NCI-H1092 treated with DMSO at 0.1 percent for 48 hours (cell line): ENCODE measurements at regions not wholly inside any gene's neighbourhood (a gene's known extent, or its start where the extent isn't known, plus 50 kb on each side); places are given as distances from the start of the nearest gene placed in this dataset.

ENCODE experiments used
- DNase-seq: peaks from one replicate; lab custom pipeline; 2025; lab: John Stamatoyannopoulos, UW

DNA sequence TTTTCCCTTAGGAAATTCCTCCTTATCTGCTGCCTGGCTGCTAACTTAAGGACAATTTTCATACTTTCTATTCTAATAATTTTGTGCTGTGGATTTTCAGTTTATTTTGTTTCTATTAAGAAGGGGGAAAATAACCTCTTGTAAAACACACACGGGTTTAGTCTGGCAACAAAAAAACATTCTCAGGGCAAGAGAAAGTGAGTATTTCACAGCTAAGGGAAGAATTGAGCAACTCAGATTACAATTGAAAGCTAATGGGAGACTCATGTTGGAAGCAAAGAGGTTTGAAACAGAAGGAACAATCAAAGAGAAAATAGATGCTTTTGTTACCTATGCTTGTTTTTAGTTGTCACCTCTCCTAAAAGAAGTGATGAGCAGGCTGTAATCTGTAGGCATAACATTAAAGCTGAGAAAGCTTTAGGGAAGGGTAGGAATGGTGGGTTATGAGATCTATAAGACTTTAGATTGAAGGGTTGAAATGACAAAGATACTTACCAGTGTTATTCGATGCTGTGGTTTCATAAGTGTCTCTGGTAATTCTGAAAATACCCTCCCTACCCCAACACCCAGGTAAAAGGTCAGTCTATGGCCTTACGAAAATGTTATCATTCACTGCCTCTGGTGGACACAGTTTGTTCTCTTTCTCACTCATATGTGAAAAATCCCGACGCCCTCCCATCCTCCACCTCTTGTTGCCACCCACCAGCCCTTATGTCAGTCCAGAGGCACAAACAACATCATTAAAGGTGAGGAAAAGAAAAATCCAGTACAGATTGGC is 510.9 kb downstream of the TXNL1 start:
- DNase-seq, result no peak

DNA sequence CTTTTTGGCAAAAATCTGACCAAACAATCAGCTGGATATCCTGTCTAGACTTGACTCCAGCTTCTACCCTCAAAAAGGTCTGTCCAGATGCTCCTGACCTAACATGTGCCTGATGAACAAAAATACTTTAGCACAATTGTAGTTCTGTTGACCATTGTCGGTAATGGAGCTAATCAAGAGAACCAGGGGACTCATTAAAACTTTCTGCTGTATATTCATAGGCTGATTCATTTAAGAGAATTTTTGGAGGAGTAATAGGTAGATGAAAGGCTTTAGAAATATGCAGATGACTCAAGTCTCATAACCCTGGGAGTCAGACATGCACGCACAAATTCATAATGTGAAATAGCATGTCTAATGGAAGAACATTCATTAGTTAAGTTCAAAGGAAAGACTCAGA is 514.2 kb downstream of the TXNL1 start:
- DNase-seq, result no peak

DNA sequence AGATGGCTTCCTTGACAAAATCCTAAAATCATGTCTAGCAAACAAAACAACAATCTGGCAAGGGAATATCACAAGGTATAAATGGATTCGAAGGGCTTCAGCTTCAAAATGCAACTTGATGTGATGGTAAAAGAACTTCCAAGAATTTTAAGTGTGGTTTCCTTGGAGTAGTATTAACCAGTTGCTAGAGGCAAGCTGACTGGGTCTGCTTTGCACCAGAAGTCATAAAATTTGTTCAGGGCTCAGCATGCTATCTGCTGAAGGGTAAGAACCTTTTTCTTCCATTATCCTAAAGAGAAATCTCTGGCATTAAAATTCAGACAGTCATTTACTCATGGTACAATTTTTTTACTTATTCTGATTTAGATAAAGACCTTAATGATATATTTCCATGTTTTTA is 516.7 kb downstream of the TXNL1 start:
- no peak for DNase-seq

DNA sequence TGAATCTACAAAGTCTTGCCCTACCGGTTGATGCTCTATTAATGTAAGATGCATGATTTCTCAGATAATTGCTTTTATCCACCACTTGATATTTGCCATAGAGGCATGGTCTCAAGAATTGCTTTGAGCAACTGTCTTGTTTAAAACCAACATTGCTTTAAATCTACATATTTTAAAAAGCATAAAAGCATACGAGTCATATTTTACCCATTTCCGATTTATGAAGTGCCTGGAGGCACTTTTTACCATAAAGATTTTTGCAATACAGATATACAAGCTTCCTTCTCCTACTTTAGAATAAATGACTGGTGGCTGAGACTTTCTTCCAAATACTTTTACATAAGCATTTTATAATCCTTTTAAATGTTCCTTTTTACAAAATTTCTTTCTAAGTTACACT is 517.6 kb downstream of the TXNL1 start:
- no peak for DNase-seq

DNA sequence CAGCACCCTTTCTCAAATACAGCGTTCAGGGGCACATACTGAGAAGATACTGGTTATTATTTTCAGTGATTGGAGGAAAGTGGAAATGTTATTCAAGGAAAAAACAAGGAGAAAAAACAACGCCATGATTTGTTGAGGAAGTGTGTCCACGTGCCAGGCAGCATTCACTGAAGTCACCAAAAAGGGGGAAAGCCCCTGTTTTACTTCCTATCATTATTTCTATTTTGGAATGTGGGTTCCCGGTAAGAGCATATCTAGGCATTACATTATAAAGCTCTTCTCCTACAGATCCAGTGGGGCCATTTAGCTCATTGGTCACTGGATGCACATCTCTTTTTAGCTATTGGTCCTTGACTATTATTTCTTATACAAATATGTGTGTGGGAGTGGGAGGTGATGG is 518.7 kb downstream of the TXNL1 start:
- no peak for DNase-seq

DNA sequence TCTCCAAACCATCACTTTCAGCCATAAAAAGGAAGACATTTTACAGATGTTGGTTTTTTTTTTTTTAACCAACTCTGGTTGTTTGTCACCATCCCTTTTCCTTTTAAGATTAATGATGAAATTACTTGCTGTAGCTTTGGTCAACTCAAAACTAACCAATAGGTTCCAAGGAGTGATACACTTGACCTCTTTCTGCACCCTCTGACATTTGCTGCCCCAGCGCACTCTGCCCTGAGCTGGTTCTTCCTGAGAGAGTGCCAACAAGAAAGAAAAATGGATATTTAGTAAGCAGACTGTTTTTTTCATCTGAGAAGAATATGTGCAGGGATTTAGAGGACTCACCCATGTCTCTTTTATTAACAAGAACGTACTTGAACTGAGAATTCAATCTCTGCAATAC is 520.0 kb downstream of the TXNL1 start:
- no peak for DNase-seq

DNA sequence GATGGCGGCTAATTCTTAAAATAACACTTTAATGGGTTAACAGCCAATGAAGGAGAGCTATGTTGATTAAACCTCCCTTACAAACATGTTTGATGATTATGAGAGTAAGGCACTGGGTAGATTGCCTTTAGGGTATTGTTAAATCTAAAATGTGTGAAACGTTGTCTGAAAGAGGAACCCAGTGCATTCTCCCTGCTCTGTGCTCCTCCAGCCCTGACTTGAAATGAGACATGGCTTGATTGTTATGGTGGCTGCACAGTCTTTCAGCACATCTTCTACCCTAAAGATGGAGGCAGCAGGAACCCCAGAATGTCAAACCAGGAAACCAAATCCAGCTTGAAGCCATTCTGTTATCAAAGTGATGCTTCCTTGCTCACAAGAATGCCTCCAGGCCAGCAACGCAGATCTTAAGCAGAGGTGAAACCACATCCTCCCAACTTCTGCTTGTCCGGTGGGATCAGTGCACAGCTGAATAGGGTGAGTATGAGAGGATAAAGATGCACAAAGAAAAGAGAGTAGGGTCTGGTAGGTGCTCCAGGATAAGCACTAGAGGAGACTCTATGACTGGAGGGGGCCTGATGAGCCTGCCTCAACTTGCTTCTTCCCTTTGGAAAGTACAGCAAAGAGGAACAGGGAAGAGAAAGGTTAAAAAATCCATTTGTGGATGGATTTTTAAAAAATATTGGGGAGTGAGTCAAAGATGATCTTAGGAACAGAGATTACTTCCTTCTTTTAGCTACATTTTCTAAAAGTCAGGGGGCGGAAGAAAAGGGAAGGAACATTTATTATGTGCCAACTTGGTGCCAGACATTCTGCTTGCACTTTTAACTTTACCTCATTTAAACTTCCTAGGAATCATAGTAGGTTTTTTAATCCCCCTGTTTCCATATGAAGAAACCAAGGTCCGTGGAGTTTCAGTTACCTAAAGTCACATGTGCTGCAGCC is 523.0 kb downstream of the TXNL1 start:
- no peak for DNase-seq

DNA sequence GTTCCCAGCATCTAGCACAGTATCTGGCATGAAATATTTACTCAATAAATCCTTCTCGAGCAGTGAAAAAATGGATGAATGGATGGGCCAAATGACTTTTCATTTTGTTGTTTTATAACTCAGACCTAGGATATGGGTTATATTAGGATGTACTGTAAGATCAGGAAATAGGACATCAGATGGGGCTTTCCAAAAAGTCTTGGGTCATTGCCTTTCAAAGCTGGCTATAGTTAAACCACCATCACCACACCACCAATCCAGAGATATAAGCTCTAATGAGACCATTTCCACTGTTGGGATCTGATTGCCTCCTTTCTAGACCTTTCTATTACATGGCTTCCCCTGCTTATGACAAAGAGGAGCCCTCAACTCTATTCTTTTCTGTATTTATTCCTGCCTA is 525.0 kb upstream of the TCF4 start:
- DNase-seq, result no peak

DNA sequence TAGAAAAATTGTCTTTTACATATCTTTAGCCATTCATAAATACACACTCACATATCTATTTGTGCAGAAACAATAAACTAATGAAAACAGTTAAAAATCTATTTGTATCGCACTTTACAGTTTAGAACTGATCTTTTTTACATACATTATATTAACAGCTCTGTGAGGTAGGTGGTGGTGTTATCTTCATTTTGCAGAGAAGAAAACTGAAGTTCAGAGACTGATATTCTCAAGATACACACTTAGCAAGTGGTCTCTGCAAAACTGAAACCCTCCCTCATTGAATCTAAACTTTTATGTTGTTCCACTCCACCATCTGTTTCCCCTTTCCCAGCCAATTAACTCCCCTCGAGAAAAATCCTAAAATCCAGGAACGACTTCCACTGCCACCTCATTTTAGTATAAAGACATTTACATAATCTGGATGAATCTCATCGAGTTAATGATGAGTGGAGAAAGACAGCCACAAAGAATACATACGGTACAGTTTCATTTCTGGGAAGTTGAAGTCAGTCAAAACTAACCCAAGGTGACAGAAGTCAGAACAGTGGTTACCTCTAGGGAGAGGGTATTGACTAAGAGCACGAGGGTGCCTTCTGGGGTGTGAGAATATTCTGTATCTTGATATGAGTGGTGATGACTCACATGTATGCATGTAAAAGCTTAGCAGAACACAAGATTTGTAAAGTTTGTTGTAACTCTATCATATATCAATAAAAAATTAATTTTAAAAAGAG is 524.2 kb upstream of the TCF4 start:
- DNase-seq, result no peak

DNA sequence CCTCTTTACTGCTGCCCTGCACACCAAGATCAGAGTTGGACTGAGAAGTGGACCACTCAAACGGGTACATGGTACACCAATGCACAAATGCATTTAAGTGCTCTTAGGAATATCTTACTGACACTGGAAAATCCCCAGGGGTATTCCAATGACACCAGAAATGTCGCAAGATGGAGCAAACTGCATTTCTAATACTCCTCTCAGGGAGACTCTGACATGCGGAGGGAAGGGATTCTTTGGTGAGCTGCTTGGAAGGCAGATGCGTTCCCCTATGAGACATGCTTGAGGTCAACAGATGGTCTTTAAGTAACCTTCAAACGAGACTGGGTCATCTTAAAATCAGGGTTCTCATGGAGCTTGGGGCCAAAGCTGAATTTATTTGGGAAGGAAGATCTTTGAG is 521.8 kb upstream of the TCF4 start:
- no peak for DNase-seq

DNA sequence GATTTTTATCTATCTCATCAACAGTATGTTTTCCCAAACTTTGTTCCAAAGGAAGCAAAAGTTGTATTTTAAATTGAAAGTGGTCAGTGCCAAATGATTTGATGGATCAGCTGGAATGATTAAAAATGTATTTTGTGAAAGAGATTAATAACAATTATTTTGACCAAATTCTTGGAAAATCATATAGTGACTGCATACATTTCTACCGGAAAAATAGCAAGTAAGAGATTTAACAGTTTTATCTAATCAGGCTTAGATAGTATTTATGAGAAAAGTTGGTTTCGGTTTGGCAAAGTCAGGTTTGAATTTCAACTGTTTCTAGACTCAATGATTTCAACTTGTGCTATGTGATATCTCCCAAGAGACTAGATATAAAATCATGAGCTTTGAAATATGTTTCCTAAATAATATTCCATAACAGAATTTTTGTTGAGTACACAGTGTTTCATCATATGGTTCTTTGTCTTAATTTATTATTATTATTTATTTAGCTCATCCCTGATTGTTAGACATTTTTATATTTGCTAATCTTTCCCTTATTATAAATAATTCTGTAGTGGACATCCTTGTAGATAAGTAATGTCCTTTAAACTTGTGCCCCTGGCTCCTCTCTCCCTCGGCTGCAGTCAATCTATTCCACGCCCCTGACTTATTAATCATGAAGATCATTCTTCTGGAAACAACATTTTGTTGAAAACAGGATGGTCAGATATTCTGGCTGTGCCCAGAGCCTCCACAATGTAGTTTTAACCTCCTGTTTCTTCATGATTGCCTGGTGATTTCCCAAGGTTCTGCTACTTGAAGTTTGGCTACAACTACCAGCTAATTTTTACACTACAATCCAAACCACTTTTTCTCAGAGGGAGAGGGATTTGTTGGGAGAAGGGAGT is 520.7 kb upstream of the TCF4 start:
- no peak for DNase-seq

DNA sequence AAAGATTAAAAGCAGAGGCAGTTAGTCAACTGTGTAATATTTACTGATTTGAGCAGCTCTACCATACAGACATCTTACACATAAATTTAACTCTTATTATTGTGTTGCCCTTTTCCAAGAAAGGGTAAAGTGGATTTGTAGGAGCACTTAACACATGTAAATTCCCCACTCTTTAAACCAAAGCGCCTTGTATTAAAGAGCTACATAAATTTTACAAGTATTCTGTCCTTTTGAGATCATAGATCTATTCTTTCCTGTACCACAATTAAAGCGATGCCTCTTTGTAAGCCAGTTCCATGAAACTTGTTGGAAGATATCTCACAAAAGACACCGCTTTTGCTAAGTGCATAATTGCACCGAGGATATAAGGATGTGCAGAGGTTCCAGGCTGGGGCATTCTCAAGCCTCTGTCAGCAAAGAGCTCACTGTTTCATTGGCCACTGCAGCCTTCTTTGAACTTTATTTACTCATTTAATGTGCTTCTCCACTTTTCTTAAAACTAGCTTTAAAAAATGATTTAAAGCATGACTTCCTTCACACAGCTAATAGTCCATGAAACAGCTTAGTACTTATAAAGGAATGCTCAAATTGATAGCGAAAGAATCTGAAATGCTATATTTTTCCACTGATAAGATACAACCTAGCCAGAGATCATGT is 520.0 kb upstream of the TCF4 start:
- no peak for DNase-seq

DNA sequence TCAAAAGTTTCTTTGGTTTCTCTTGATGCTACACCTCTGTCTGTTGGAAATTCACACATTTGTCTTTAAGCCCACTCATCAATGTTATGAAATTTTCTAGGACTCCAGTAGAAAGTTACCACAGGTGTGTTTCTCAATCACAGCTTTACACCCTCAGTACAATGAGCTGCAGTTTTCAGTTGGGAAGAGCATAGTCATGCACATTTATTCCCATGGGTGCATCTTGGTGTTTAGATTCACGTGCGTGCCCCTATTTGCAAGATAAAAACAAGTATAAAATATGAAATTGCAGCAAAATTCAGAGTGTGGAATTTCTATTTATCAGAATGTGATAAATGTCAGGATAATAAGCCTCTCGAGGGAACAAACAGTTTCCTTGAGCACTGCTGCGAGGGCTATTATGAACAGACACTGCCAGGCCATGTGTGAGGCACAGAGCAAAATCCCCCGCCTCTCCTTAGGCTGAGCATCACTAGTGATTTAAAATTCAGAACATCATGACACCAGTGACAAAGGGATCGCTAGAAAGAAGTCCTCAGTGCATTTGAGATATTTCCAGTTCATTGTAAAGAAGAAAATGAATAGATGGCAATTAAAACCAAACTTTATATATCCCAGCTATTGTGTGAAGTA is 512.2 kb upstream of the TCF4 start:
- no peak for DNase-seq

DNA sequence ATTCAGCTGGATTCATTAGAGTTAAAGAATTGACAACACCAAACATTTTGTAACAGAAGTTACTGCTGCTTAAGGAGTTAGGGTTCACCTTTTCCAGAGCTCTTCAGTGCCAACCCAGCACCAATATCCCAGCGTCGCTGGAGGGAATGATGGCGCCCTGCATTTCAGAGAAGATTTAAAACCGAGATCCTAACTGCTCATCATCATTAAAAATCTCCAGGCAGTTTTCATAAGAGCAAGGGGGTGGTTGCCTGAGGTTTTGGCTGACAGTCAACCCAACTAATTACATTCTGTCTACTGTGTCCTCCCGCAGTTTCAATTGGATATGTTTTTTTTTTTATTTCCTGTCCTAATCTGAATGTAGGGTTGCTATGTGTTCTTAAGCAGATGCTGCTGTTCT is 509.6 kb upstream of the TCF4 start:
- DNase-seq, result no peak

DNA sequence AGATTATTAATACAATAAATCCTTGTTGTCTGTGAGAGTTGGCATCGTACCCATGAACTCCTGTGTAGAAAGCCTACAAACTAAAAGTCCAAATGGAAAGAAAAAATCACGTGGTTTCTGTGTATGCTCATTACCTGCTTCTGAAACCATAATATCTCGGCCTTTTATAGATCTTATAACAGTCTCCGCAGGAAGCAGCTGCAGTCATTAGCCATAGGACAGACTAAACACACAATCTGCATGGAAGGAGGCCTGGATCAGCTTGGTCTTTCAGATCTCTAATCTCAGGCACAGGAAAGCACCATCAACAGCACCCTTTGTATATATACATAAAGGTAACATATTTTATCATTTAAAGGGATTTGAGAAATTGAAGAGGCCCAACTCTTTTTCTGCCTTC is 508.9 kb upstream of the TCF4 start:
- no peak for DNase-seq

DNA sequence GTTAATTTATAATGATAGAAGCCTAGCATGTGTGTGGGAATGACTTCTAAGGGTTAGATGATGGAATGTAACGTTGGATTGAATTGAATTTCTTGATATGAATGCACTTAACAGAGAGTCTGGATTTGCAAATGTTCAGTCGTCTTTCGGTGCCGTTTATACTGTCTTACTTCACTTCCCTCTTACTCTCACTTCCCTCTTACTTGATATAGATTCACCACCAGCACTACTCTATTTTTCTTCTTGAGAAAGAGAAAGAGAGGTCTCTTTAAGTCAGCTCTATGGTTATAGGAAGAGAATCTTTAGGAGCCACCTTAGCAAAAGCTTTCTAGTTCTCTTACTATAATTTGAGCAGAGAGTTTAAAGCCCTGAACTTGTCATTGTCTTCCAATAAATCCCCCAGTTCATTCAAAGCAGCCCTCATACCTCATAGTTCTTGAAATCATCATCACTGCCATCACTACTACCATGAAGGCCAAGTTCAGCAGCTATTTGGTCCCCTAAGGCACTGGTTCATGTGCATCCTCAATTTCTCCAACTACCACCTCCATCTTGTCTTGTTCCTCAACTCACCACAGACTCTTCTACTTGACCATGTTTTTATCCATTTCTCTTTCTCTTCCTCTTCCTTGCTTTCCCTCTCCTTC is 501.7 kb upstream of the TCF4 start:
- DNase-seq, result no peak

DNA sequence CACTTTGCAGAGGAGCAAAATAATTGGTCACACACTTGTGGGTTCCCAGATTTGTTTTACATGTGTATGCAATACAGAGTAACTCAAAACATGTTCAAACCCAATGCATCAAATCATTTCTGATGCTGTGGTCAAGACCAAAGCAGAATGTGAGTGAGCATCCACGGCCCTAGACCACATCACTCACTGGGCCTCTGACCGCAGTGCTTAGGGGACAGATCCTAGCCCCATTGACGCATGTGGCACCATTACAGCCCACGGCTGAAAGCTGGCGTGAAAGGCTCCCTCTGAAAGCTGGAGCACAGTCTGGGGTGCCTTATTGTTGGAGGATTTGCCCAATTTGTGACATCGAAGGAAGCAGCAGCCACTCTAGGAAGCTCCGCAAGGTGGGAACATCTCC is 498.8 kb upstream of the TCF4 start:
- DNase-seq, result no peak

DNA sequence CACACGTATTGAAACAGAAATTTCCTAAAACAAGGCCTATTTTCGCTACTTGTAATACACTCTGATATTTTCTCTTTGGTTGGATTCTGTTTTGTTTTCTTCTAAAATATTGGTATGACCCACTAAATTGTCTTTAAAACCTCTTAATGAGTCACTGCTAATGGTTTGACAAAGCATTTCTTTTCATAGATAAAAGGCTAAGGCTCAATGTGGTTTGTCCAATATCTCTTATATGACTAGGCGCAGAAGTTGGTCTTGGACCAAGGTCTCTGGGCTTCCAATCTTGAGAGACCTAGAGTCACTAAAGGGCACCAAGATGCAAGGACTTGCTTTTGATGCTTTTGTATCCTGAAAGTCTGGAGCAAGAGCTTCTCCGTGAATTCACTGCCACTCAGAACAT is 498.2 kb upstream of the TCF4 start:
- DNase-seq, result no peak

DNA sequence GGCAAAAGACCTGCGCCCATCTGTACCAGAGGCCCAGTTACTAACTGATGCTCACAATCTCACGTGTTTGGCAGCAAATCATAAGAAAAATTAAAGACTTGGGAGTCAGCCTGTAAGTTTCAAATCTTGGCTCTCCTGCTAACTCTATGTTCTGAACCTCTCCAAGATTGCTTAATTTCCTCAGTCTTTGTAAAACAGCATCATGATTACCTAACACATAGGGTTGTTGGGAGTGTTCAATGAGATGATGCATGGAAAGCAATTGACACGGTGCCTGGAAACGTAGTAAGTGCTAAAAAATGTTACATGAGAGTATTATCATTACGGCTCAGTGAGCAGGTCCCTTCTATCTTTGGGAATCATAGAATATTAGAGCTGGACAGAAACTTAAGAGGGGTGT is 497.6 kb upstream of the TCF4 start:
- DNase-seq, result no peak
